SK-N-SH treated with all-trans-retinoic acid at 6 μM for 48 hours (cell line): ENCODE measurements at regions not wholly inside any gene's neighbourhood (a gene's known extent, or its start where the extent isn't known, plus 50 kb on each side); places are given as distances from the start of the nearest gene placed in this dataset.

ENCODE experiments used
- ARNTL ChIP-seq: fragments of 450-650 bp; formaldehyde crosslinking; IDR thresholded peaks from 2 replicates; pipeline ENCODE4 v1.5.0; 2020; ENCODE audit warnings: low read depth, mild to moderate bottlenecking, moderate library complexity, borderline replicate concordance
- BACH2 ChIP-seq: fragments of 250-450 bp; sonication (Bioruptor Pico); IDR thresholded peaks from 2 replicates; pipeline ENCODE4 v1.9.0; 2021; ENCODE audit warnings: mild to moderate bottlenecking, borderline replicate concordance
- ESRRG ChIP-seq: fragments of 250-450 bp; sonication (Bioruptor Pico); IDR thresholded peaks from 2 replicates; pipeline ENCODE4 v1.6.1; 2021; ENCODE audit warnings: mild to moderate bottlenecking
- OSR1 ChIP-seq: fragments of 250-450 bp; sonication (Bioruptor Pico); IDR thresholded peaks from 2 replicates; pipeline ENCODE4 v1.8.0; 2022; ENCODE audit warnings: moderate library complexity, mild to moderate bottlenecking, inconsistent platforms
- PPARA ChIP-seq: fragments of 250-450 bp; sonication (Bioruptor Pico); IDR thresholded peaks from 2 replicates; pipeline ENCODE4 v1.5.0; 2020; ENCODE audit warnings: mild to moderate bottlenecking, borderline replicate concordance
- RARB ChIP-seq: fragments of 250-450 bp; sonication (Bioruptor Pico); IDR thresholded peaks from 2 replicates; pipeline ENCODE4 v1.8.0; 2021; ENCODE audit warnings: mild to moderate bottlenecking, moderate library complexity
- TCF4 ChIP-seq: fragments of 250-450 bp; sonication (Bioruptor Pico); IDR thresholded peaks from 2 replicates; pipeline ENCODE4 v1.8.0; 2021; ENCODE audit warnings: mild to moderate bottlenecking, moderate library complexity, borderline replicate concordance
- TOX ChIP-seq: fragments of 250-450 bp; sonication (Bioruptor Pico); IDR thresholded peaks from 2 replicates; pipeline ENCODE4 v1.8.0; 2021; ENCODE audit warnings: mild to moderate bottlenecking, moderate library complexity, borderline replicate concordance
- ZFP3 ChIP-seq: fragments of 250-450 bp; sonication (Bioruptor Pico); IDR thresholded peaks from 2 replicates; pipeline ENCODE4 v1.5.0; 2020; ENCODE audit warnings: mild to moderate bottlenecking, moderate library complexity
- ZNF8 ChIP-seq: fragments of 450-650 bp; formaldehyde crosslinking; IDR thresholded peaks from 2 replicates; pipeline ENCODE4 v1.5.0; 2020; ENCODE audit warnings: mild to moderate bottlenecking, moderate library complexity
- TF ChIP-seq, protein P1 (sequence below): fragments of 250-450 bp; sonication (Bioruptor Pico); IDR thresholded peaks from 2 replicates; pipeline ENCODE4 v1.8.0; 2020; ENCODE audit warnings: mild to moderate bottlenecking, moderate library complexity, borderline replicate concordance
- TF ChIP-seq, protein P2 (sequence below): fragments of 250-450 bp; sonication (Bioruptor Pico); IDR thresholded peaks from 2 replicates; pipeline ENCODE4 v1.5.1; 2020; ENCODE audit warnings: low read depth, mild to moderate bottlenecking, moderate library complexity

DNA sequence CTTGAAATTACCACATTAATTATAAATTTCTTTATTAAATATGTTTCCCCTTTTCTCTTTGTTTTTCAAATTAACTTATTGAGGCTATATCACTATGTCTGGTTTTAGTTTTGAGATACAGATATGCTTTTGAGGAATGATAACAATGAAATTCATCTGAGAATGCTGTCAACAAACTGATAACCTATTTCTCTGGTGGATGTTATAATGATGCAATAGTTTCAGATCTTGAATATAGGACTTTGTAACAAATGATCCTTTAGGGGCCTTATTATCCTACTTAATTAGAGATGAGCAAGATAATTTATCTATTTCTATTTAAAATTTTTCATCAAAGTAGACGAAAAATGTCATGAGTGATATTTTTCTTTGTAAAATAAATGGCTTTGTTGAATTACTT lies 123.7 kb downstream of the MAGEB17 start:
- TF ChIP-seq, protein P1, sequence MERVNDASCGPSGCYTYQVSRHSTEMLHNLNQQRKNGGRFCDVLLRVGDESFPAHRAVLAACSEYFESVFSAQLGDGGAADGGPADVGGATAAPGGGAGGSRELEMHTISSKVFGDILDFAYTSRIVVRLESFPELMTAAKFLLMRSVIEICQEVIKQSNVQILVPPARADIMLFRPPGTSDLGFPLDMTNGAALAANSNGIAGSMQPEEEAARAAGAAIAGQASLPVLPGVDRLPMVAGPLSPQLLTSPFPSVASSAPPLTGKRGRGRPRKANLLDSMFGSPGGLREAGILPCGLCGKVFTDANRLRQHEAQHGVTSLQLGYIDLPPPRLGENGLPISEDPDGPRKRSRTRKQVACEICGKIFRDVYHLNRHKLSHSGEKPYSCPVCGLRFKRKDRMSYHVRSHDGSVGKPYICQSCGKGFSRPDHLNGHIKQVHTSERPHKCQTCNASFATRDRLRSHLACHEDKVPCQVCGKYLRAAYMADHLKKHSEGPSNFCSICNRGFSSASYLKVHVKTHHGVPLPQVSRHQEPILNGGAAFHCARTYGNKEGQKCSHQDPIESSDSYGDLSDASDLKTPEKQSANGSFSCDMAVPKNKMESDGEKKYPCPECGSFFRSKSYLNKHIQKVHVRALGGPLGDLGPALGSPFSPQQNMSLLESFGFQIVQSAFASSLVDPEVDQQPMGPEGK (CRISPR knock-in tag) = no peak
- TF ChIP-seq ZFP3 (CRISPR knock-in tag) (no peak), ARNTL (CRISPR knock-in tag) (no peak), TCF4 (CRISPR knock-in tag) (no peak), BACH2 (CRISPR knock-in tag) (no peak), RARB (no peak), ESRRG (no peak), PPARA (no peak), OSR1 (CRISPR knock-in tag) (no peak), ZNF8 (no peak), TOX (no peak)
- TF ChIP-seq, protein P2, sequence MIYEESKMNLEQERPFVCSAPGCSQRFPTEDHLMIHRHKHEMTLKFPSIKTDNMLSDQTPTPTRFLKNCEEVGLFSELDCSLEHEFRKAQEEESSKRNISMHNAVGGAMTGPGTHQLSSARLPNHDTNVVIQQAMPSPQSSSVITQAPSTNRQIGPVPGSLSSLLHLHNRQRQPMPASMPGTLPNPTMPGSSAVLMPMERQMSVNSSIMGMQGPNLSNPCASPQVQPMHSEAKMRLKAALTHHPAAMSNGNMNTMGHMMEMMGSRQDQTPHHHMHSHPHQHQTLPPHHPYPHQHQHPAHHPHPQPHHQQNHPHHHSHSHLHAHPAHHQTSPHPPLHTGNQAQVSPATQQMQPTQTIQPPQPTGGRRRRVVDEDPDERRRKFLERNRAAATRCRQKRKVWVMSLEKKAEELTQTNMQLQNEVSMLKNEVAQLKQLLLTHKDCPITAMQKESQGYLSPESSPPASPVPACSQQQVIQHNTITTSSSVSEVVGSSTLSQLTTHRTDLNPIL = no peak
